Adrenal gland (tissue), 5 donors: ENCODE measurements at regions not wholly inside any gene's neighbourhood (a gene's known extent, or its start where the extent isn't known, plus 50 kb on each side); places are given as distances from the start of the nearest gene placed in this dataset.

Experiments used
- POLR2A ChIP-seq, 2 donors: fragments of 450-650 bp; IDR thresholded peaks; one replicate each; pipeline ENCODE4 v1.6.1; 2017; ENCODE audit warnings: antibody characterized with exemption in 2 of 2, mild to moderate bottlenecking in 2 of 2, moderate library complexity in 1 of 2
- TF ChIP-seq, protein P1 (sequence below), 6 experiments: fragments of 450-650 bp in 4 of 6; fragments of 200-600 bp in 2 of 6; sonication (generic) in 1 of 6; IDR thresholded peaks; 1 replicate in 5 of 6; 2 replicates in 1 of 6; pipeline versions ENCODE4 v1.5.1 to v1.8.0; 2016 to 2021; ENCODE audit warnings: antibody characterized with exemption in 6 of 6, mild to moderate bottlenecking in 2 of 6, moderate library complexity in 1 of 6
- donor health status: DM: no; HTN: no; CAD: no.

DNA sequence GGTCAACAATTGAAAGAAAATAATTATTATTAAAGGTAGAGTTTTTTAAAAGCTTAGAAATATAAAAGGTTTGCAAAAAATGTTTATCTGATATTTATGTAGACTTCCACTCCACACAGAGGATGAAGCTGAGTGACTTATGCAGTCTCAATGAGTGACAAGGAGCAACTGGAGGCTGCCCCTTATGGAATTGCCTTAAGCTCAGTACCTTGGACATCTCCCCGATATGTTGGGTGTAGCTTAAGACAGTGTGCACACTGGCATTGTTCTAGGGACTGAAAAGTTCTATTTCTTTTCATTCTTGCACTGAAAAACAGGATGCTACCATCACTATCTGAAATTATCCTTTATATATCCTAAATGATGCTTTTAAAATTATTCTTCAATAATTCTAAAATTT is 292.1 kb downstream of the PRDM5 start:
- TF ChIP-seq, protein P1, sequence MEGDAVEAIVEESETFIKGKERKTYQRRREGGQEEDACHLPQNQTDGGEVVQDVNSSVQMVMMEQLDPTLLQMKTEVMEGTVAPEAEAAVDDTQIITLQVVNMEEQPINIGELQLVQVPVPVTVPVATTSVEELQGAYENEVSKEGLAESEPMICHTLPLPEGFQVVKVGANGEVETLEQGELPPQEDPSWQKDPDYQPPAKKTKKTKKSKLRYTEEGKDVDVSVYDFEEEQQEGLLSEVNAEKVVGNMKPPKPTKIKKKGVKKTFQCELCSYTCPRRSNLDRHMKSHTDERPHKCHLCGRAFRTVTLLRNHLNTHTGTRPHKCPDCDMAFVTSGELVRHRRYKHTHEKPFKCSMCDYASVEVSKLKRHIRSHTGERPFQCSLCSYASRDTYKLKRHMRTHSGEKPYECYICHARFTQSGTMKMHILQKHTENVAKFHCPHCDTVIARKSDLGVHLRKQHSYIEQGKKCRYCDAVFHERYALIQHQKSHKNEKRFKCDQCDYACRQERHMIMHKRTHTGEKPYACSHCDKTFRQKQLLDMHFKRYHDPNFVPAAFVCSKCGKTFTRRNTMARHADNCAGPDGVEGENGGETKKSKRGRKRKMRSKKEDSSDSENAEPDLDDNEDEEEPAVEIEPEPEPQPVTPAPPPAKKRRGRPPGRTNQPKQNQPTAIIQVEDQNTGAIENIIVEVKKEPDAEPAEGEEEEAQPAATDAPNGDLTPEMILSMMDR (IDR thresholded peaks at IDR 0.05) = no peak
- TF ChIP-seq POLR2A (IDR thresholded peaks at IDR 0.05) = no peak
